GM12874 (cell line): ENCODE measurements at regions not wholly inside any gene's neighbourhood (a gene's known extent, or its start where the extent isn't known, plus 50 kb on each side); places are given as distances from the start of the nearest gene placed in this dataset.

ENCODE experiments used
- CTCF ChIP-seq: IDR thresholded peaks from 2 replicates; pipeline ENCODE4 v1.5.1; 2011; ENCODE audit warnings: low read depth, mild to moderate bottlenecking, control low read depth, low read length, moderate library complexity; ENCODE audit not compliant: insufficient read depth

GRCh38 chr17:79188685-79189084 is 114.1 kb downstream of the ENGASE start:
- TF ChIP-seq CTCF = no peak

GRCh38 chr17:79188048-79188447 is 113.4 kb downstream of the ENGASE start:
- TF ChIP-seq CTCF = peak; percentile 61

- TF ChIP-seq CTCF = no peak
These were observed 112.6 kb downstream of the ENGASE start for GRCh38 chr17:79187186-79187585.

GRCh38 chr17:79186406-79186805 is 111.8 kb downstream of the ENGASE start:
- no peak for TF ChIP-seq CTCF

- no peak for TF ChIP-seq CTCF
These were observed 111.0 kb downstream of the ENGASE start for GRCh38 chr17:79185671-79186070.

- TF ChIP-seq CTCF = no peak
These were observed 109.6 kb downstream of the ENGASE start for GRCh38 chr17:79184219-79184618.

- no peak for TF ChIP-seq CTCF
These were observed 108.9 kb downstream of the ENGASE start for GRCh38 chr17:79183293-79184158.
